KMS-11 (cell line): ENCODE measurements at regions not wholly inside any gene's neighbourhood (a gene's known extent, or its start where the extent isn't known, plus 50 kb on each side); places are given as distances from the start of the nearest gene placed in this dataset.

Experiments
- H2AFZ ChIP-seq: fragments of 200-600 bp; sonication (generic); 2 replicates; pipeline ENCODE4 v1.6.1; 2016; ENCODE audit warnings: antibody characterized with exemption, mixed run types, low read depth
- H3K27ac ChIP-seq: fragments of 200-600 bp; sonication (generic); 2 replicates; pipeline ENCODE4 v1.6.1; 2016; ENCODE audit warnings: mild to moderate bottlenecking, mixed run types
- H3K27me3 ChIP-seq: fragments of 200-600 bp; sonication (generic); 2 replicates; pipeline ENCODE4 v1.6.1; 2017; ENCODE audit warnings: mild to moderate bottlenecking, low read depth, mixed run types, moderate library complexity; ENCODE audit not compliant: insufficient read depth
- H3K36me3 ChIP-seq: fragments of 200-600 bp; sonication (generic); 2 replicates; pipeline ENCODE4 v1.6.1; 2017; ENCODE audit warnings: mild to moderate bottlenecking, mixed run types; ENCODE audit not compliant: insufficient read depth
- H3K4me1 ChIP-seq: fragments of 200-600 bp; sonication (generic); 2 replicates; pipeline ENCODE4 v1.6.1; 2016; ENCODE audit warnings: mild to moderate bottlenecking, low read depth, mixed run types; ENCODE audit not compliant: poor library complexity, severe bottlenecking
- H3K4me2 ChIP-seq: fragments of 200-600 bp; sonication (generic); 2 replicates; pipeline ENCODE4 v1.7.0; 2016; ENCODE audit warnings: mild to moderate bottlenecking, mixed run types
- H3K4me3 ChIP-seq: fragments of 200-600 bp; sonication (generic); IDR thresholded peaks from 2 replicates; pipeline ENCODE4 v1.6.1; 2017; ENCODE audit warnings: low read depth, low read length, mixed read lengths; ENCODE audit not compliant: insufficient read depth
- H3K79me2 ChIP-seq: fragments of 200-600 bp; sonication (generic); 2 replicates; pipeline ENCODE4 v1.6.1; 2016; ENCODE audit warnings: low read depth, mixed run types; ENCODE audit not compliant: insufficient read depth
- H3K9ac ChIP-seq: fragments of 200-600 bp; sonication (generic); 2 replicates; pipeline ENCODE4 v1.6.1; 2016; ENCODE audit warnings: mild to moderate bottlenecking, mixed run types
- H4K20me1 ChIP-seq: fragments of 200-600 bp; sonication (generic); 2 replicates; pipeline ENCODE4 v1.6.1; 2016; ENCODE audit warnings: mild to moderate bottlenecking, mixed run types; ENCODE audit not compliant: insufficient read depth
- CTCF ChIP-seq: fragments of 200-600 bp; sonication (generic); conservative IDR thresholded peaks from 2 replicates; pipeline ENCODE4 v1.6.1; 2017; ENCODE audit warnings: low read depth, mild to moderate bottlenecking, antibody characterized with exemption, low read length, moderate library complexity, mixed read lengths

GRCh38 chr20:60857708-60858107, 394.4 kb upstream of the CDH4 start:
- Histone ChIP-seq H3K36me3 (no peaks in the 10 kb centered on the region), H2AFZ (no peak overlapping the region), H3K79me2 (no peaks in the 10 kb centered on the region), H4K20me1 (no peaks in the 10 kb centered on the region), H3K4me1 (no peaks in the 10 kb centered on the region), H3K27me3 (no peaks in the 10 kb centered on the region), H3K4me3 (no peak overlapping the region), H3K9ac (no peak overlapping the region), H3K4me2 (no peak overlapping the region), H3K27ac (no peak overlapping the region)
- TF ChIP-seq CTCF = no peak

- Histone ChIP-seq H3K9ac (no peak overlapping the region), H3K36me3 (no peaks in the 10 kb centered on the region), H3K4me3 (no peak overlapping the region), H4K20me1 (no peaks in the 10 kb centered on the region), H3K79me2 (no peaks in the 10 kb centered on the region), H3K4me1 (no peaks in the 10 kb centered on the region), H3K27ac (no peak overlapping the region), H3K4me2 (no peak overlapping the region), H3K27me3 (no peaks in the 10 kb centered on the region), H2AFZ (no peak overlapping the region)
- no peak for TF ChIP-seq CTCF
Observed at GRCh38 chr20:60862601-60863000, 389.5 kb upstream of the CDH4 start.

- Histone ChIP-seq H3K4me3 (no peak overlapping the region), H2AFZ (no peak overlapping the region)
- TF ChIP-seq CTCF = no peak
Observed at GRCh38 chr20:60863548-60863947, 388.5 kb upstream of the CDH4 start.

GRCh38 chr20:60867589-60867988, 384.5 kb upstream of the CDH4 start:
- Histone ChIP-seq H3K4me2 (no peak overlapping the region), H3K4me3 (no peak overlapping the region), H3K27ac (no peak overlapping the region), H3K79me2 (no peaks in the 10 kb centered on the region), H3K36me3 (no peaks in the 10 kb centered on the region), H2AFZ (no peak overlapping the region), H3K27me3 (no peaks in the 10 kb centered on the region), H3K4me1 (no peaks in the 10 kb centered on the region), H4K20me1 (no peaks in the 10 kb centered on the region), H3K9ac (no peak overlapping the region)
- no peak for TF ChIP-seq CTCF

More at GRCh38 chr20:60863548-60863947, 388.5 kb upstream of the CDH4 start:
- no peaks in the 10 kb centered on the region for H3K36me3 ChIP-seq
- H3K9ac ChIP-seq = no peak overlapping the region
- no peak overlapping the region for H3K27ac ChIP-seq
- no peaks in the 10 kb centered on the region for H3K27me3 ChIP-seq
- no peaks in the 10 kb centered on the region for H3K4me1 ChIP-seq
- no peak overlapping the region for H3K4me2 ChIP-seq
- no peaks in the 10 kb centered on the region for H3K79me2 ChIP-seq
- no peaks in the 10 kb centered on the region for H4K20me1 ChIP-seq
